ENCODE measurements at regions not wholly inside any gene's neighbourhood (a gene's known extent, or its start where the extent isn't known, plus 50 kb on each side); places are given as distances from the start of the nearest gene placed in this dataset.

- ATAC-seq (no peak), DNase-seq (no peak)
- intact Hi-C loops (cut with micrococcal nuclease), result no loop called here
Observed at GRCh38 chr15:88323976-88324740, 67.6 kb upstream of the NTRK3 start.

- intact Hi-C loops (cut with micrococcal nuclease), result no loop called here
- no peak for DNase-seq
- no peak for ATAC-seq
Observed at GRCh38 chr15:88323468-88323867, 66.9 kb upstream of the NTRK3 start.

- intact Hi-C loops (cut with micrococcal nuclease), result no loop called here
- ATAC-seq, result no peak
- no peak for DNase-seq
Observed at GRCh38 chr15:88322461-88322860, 65.9 kb upstream of the NTRK3 start.

DNA sequence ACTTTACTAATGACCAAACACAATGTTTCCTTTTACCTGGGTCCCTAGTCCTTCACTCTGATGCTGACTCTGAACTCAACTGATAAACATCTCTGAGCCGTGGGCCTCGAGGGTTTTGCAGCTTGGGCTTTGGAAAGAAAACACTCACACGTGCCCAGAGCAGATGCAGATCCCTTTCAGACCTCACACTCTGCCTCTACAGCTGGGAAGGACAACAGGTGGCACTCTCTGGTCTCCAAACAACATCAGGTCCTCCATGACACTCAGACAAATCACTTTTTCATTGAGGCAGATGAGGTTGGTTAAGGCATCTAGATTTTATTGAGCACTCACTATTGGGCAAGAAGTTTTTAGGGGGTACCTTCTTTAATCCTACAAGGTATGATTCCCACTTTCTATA lies 64.7 kb upstream of the NTRK3 start:
- ATAC-seq, result no peak
- intact Hi-C loops (cut with micrococcal nuclease), result no loop called here

DNA sequence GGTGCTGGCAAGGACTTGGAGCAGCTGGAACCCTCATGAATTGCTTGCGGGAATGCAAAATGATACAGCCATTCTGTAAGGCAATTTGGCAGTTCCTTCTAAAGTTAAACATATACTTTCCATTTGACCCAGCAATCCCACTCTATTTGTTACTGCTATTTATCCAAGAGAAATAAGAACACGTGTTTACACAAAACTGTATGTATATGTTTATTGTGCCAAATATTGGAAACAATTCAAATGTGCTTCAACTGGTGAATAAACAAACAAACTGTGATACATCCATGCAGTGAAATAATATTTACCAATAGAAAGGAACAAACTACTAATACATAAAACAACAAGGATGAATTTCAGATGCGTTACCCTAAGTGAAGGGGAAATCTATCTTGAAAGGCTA lies 60.0 kb upstream of the NTRK3 start:
- no peak for ATAC-seq
- no peak for DNase-seq
- intact Hi-C loops (cut with micrococcal nuclease), result no loop called here

More for the DNA sequence above, 64.7 kb upstream of the NTRK3 start:
- no peak for DNase-seq

- DNase-seq (no peak), ATAC-seq (no peak)
- intact Hi-C loops (cut with micrococcal nuclease), result no loop called here
Observed at GRCh38 chr15:88315221-88315878, 58.8 kb upstream of the NTRK3 start.

DNA sequence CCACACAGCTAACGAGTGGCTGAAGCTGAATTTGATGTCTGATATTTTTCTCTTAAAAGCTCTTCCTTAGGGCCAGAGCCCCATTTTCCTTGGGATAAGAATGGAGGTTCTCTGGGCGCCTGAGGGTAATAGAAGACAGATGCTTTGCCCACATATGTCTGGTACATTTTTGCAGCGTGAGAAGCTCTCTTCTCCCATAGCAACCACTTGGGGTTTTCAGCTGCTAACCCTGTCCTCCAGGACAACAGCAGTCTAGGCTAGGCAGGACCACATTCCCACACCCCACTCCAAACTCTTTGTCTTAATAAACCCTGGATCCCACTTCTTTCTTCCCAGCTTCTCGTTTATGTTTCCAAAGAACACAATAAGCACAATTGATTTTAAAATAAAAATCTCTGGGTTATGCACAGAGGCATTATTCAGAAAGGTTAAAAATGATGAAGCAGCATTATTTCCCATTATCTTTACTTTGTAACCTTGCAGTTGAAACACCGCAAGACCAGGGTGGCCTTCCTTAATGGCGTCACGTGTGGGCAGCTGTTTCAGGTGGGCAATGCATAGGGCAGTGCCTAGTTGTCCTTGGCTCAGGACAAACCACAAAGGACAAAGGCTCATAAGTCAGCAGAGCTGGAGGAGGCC lies 56.5 kb upstream of the NTRK3 start:
- intact Hi-C loops (cut with micrococcal nuclease), result no loop called here
- ATAC-seq (no peak), DNase-seq (no peak)

GRCh38 chr15:88309363-88309762 lies 52.8 kb upstream of the NTRK3 start:
- ATAC-seq (no peak), DNase-seq (no peak)
- intact Hi-C loops (cut with micrococcal nuclease), result no loop called here

GRCh38 chr15:88307344-88307743 lies 50.8 kb upstream of the NTRK3 start:
- no peak for ATAC-seq
- no peak for DNase-seq
- intact Hi-C loops (cut with micrococcal nuclease), result no loop called here
